CD14-positive monocyte (primary cell): ENCODE measurements at regions not wholly inside any gene's neighbourhood (a gene's known extent, or its start where the extent isn't known, plus 50 kb on each side); places are given as distances from the start of the nearest gene placed in this dataset.

Experiments
- DNase-seq, 3 donors: peaks; one replicate each; pipeline ENCODE4 v3.0.0-alpha.2; 2011 to 2022
- H2AFZ ChIP-seq: 2 replicates; pipeline ENCODE4 v1.6.0; 2012; ENCODE audit warnings: mild to moderate bottlenecking, low read depth, low read length, inconsistent platforms; ENCODE audit not compliant: insufficient read depth, poor library complexity, severe bottlenecking
- H3K27ac ChIP-seq, 2 donors: 1 replicate in 1 of 2; 2 replicates in 1 of 2; pipeline ENCODE4 v1.5.1; 2012 to 2013; ENCODE audit warnings: low read length in 2 of 2, control low read depth in 1 of 2, inconsistent platforms in 1 of 2, low read depth in 1 of 2, mild to moderate bottlenecking in 1 of 2
- H3K27me3 ChIP-seq, 2 donors: one replicate each; pipeline versions ENCODE4 v1.6.0 to v1.6.1; 2011 to 2013; ENCODE audit warnings: low read length in 2 of 2; ENCODE audit not compliant: control insufficient read depth in 2 of 2, insufficient read depth in 2 of 2
- H3K36me3 ChIP-seq, 2 donors: replicated peaks in 1 of 2; 1 replicate in 1 of 2; 2 replicates in 1 of 2; pipeline versions ENCODE4 v1.5.1 to v1.6.1; 2012 to 2013; ENCODE audit warnings: low read length in 2 of 2, control low read depth in 1 of 2, inconsistent platforms in 1 of 2, mild to moderate bottlenecking in 1 of 2; ENCODE audit not compliant: insufficient read depth in 2 of 2, control insufficient read depth in 1 of 2
- H3K4me1 ChIP-seq, 2 donors: 1 replicate in 1 of 2; 2 replicates in 1 of 2; pipeline versions ENCODE4 v1.5.1 to v1.6.1; 2012 to 2013; ENCODE audit warnings: low read length in 2 of 2, control low read depth in 1 of 2, inconsistent platforms in 1 of 2, mild to moderate bottlenecking in 1 of 2, moderate library complexity in 1 of 2; ENCODE audit not compliant: insufficient read depth in 2 of 2, control insufficient read depth in 1 of 2
- H3K4me2 ChIP-seq: replicated peaks from 2 replicates; pipeline ENCODE3; 2012; ENCODE audit warnings: low read length, moderate library complexity, mild to moderate bottlenecking; ENCODE audit not compliant: poor library complexity, severe bottlenecking; ENCODE audit errors: extremely low read depth
- H3K4me3 ChIP-seq, 3 experiments: fragments of 200-600 bp in 1 of 3; sonication (generic) in 1 of 3; replicated peaks in 1 of 3; 1 replicate in 2 of 3; 2 replicates in 1 of 3; pipeline ENCODE4 v1.5.1; 2011 to 2013; ENCODE audit warnings: low read length in 3 of 3, mild to moderate bottlenecking in 3 of 3, control low read depth in 2 of 3, low read depth in 2 of 3, inconsistent platforms in 1 of 3, moderate library complexity in 1 of 3
- H3K79me2 ChIP-seq: 2 replicates; pipeline ENCODE4 v1.6.0; 2012; ENCODE audit warnings: mild to moderate bottlenecking, control low read depth, inconsistent platforms, low read length, moderate library complexity; ENCODE audit not compliant: insufficient read depth
- H3K9ac ChIP-seq: 2 replicates; pipeline ENCODE4 v1.6.0; 2017; ENCODE audit warnings: low read length, mild to moderate bottlenecking; ENCODE audit not compliant: insufficient read depth, poor library complexity, severe bottlenecking
- H3K9me3 ChIP-seq, 2 donors: replicated peaks in 1 of 2; 1 replicate in 1 of 2; 2 replicates in 1 of 2; pipeline versions ENCODE4 v1.5.1 to v1.6.1; 2012 to 2013; ENCODE audit warnings: low read length in 2 of 2, control low read depth in 1 of 2; ENCODE audit not compliant: control insufficient read depth in 1 of 2, insufficient read depth in 1 of 2
- H4K20me1 ChIP-seq: 2 replicates; pipeline ENCODE4 v1.6.0; 2012; ENCODE audit warnings: mild to moderate bottlenecking, low read length, control low read depth, moderate library complexity; ENCODE audit not compliant: insufficient read depth
- H3K27ac Mint-ChIP-seq, 7 donors: one replicate each; pipeline ENCODE4 v1.8.0; 2020; ENCODE audit warnings: mild to moderate bottlenecking in 7 of 7, mixed read lengths in 7 of 7, moderate library complexity in 6 of 7, inconsistent platforms in 2 of 7
- H3K27me3 Mint-ChIP-seq, 3 donors: one replicate each; pipeline ENCODE4 v1.8.0; 2021 to 2022; ENCODE audit warnings: low read depth in 3 of 3, mild to moderate bottlenecking in 3 of 3, mixed read lengths in 3 of 3, moderate library complexity in 3 of 3, inconsistent platforms in 1 of 3
- H3K36me3 Mint-ChIP-seq, 2 donors: one replicate each; pipeline ENCODE4 v1.8.0; 2020; ENCODE audit warnings: mixed read lengths in 2 of 2, inconsistent platforms in 1 of 2, mild to moderate bottlenecking in 1 of 2
- H3K4me1 Mint-ChIP-seq: one replicate; pipeline ENCODE4 v1.8.0; 2020; ENCODE audit warnings: mild to moderate bottlenecking, mixed read lengths
- H3K4me3 Mint-ChIP-seq, 2 donors: one replicate each; pipeline ENCODE4 v1.8.0; 2020; ENCODE audit warnings: mild to moderate bottlenecking in 2 of 2, mixed read lengths in 2 of 2, moderate library complexity in 1 of 2
- H3K9me3 Mint-ChIP-seq, 7 donors: one replicate each; pipeline ENCODE4 v1.8.0; 2020 to 2022; ENCODE audit warnings: mixed read lengths in 7 of 7, mild to moderate bottlenecking in 6 of 7, moderate library complexity in 6 of 7, inconsistent platforms in 2 of 7
- CTCF ChIP-seq: fragments of 200-600 bp; IDR thresholded peaks from one replicate; pipeline ENCODE4 v1.8.0; 2022; ENCODE audit warnings: antibody characterized with exemption, mild to moderate bottlenecking
- WGBS: methylation state at CpG from one replicate; pipeline ENCODE4 v1.1.5; 2013; ENCODE audit warnings: missing lambda C conversion rate; ENCODE audit not compliant: insufficient coverage; 5-methylcytosine and 5-hydroxymethylcytosine counted together
- intact Hi-C, 2 donors: fragments of 100-400 bp; cut with micrococcal nuclease; formaldehyde crosslinking; loops; one replicate each; pipeline versions ENCODE4 v1.15.0 to v1.15.1; 2023

GRCh38 chr2:114066186-114066747 lies 176.4 kb downstream of the ACTR3 start:
- no peaks in the 10 kb centered on the region for H3K36me3 ChIP-seq
- H3K36me3 Mint-ChIP-seq: no peaks in the 10 kb centered on the region

GRCh38 chr2:114068438-114068837 lies 178.5 kb downstream of the ACTR3 start:
- Histone ChIP-seq H3K9me3 (no peaks in the 10 kb centered on the region), H2AFZ (no peak overlapping the region), H3K4me3 (no peak overlapping the region), H3K4me1 (no peaks in the 10 kb centered on the region), H3K9ac (no peak overlapping the region), H3K79me2 (no peaks in the 10 kb centered on the region), H3K27me3 (no peaks in the 10 kb centered on the region), H3K4me2 (no peak overlapping the region), H3K36me3 (no peaks in the 10 kb centered on the region), H3K27ac (no peak overlapping the region), H4K20me1 (no peaks in the 10 kb centered on the region)
- TF ChIP-seq CTCF: no peak
- peaks cover 0 to 5% (median 0%) of the 10 kb centered on the region in 7 donors for H3K9me3 Mint-ChIP-seq
- no peak overlapping the region for H3K27ac Mint-ChIP-seq
- WGBS: 33% methylated on average over 2 of the region's 3 CpGs
- H3K4me1 Mint-ChIP-seq: no peaks in the 10 kb centered on the region
- H3K36me3 Mint-ChIP-seq: no peaks in the 10 kb centered on the region
- no peak overlapping the region for H3K4me3 Mint-ChIP-seq
- peaks cover 0 to 5% (median 0%) of the 10 kb centered on the region in 3 donors for H3K27me3 Mint-ChIP-seq
- intact Hi-C loops: no loop called here
- DNase-seq: no peak

More at GRCh38 chr2:114066186-114066747, 176.4 kb downstream of the ACTR3 start:
- Mint-ChIP-seq H3K27ac (no peak overlapping the region), H3K4me3 (no peak overlapping the region), H3K27me3 (peaks cover 2 to 4% (median 3%) of the 10 kb centered on the region in 3 donors), H3K4me1 (no peaks in the 10 kb centered on the region), H3K9me3 (peaks cover 0 to 5% (median 0%) of the 10 kb centered on the region in 7 donors)
- Histone ChIP-seq H3K27me3 (no peaks in the 10 kb centered on the region), H3K79me2 (no peaks in the 10 kb centered on the region), H2AFZ (no peak overlapping the region), H3K4me3 (no peak overlapping the region), H3K9me3 (no peaks in the 10 kb centered on the region), H3K9ac (no peak overlapping the region), H3K27ac (no peak overlapping the region), H3K4me2 (no peak overlapping the region), H3K4me1 (no peaks in the 10 kb centered on the region), H4K20me1 (no peaks in the 10 kb centered on the region)
- TF ChIP-seq CTCF: no peak
- intact Hi-C loops: no loop called here
- no peak for DNase-seq
- 75% methylated on average over 1 of the region's 2 CpGs for WGBS
